Astrocyte (in vitro differentiated cells and primary cell): ENCODE measurements at regions not wholly inside any gene's neighbourhood (a gene's known extent, or its start where the extent isn't known, plus 50 kb on each side); places are given as distances from the start of the nearest gene placed in this dataset.

ENCODE experiments used
- DNase-seq: peaks from one replicate; pipeline ENCODE4 v3.0.0-alpha.2; 2010; ENCODE audit warnings: low read depth
- FAIRE-seq: peaks from 2 replicates; lab custom pipeline; 2011; peaks lifted over from hg19 to GRCh38; lab: Jason Lieb, UNC
- H2AFZ ChIP-seq: 2 replicates; pipeline ENCODE4 v1.6.0; 2012; ENCODE audit warnings: low read depth, low read length, inconsistent platforms
- H3K27ac ChIP-seq: 2 replicates; pipeline ENCODE4 v1.5.1; 2011; ENCODE audit warnings: low read depth, low read length, inconsistent platforms
- H3K27me3 ChIP-seq: 2 replicates; pipeline ENCODE4 v1.6.0; 2011; ENCODE audit warnings: low read length, inconsistent platforms; ENCODE audit not compliant: insufficient read depth
- H3K36me3 ChIP-seq: 2 replicates; pipeline ENCODE4 v1.5.1; 2011; ENCODE audit warnings: low read length, inconsistent platforms; ENCODE audit not compliant: insufficient read depth
- H3K4me1 ChIP-seq: 2 replicates; pipeline ENCODE4 v1.5.1; 2011; ENCODE audit warnings: low read length, inconsistent platforms; ENCODE audit not compliant: insufficient read depth
- H3K4me2 ChIP-seq: 2 replicates; pipeline ENCODE4 v1.6.0; 2012; ENCODE audit warnings: low read length, inconsistent platforms
- H3K4me3 ChIP-seq: 2 replicates; pipeline ENCODE4 v1.5.1; 2011; ENCODE audit warnings: low read depth, mild to moderate bottlenecking, low read length, inconsistent platforms; ENCODE audit not compliant: insufficient read depth
- H3K79me2 ChIP-seq: 2 replicates; pipeline ENCODE4 v1.6.0; 2012; ENCODE audit warnings: mild to moderate bottlenecking, low read length, inconsistent platforms; ENCODE audit not compliant: insufficient read depth
- H3K9ac ChIP-seq: 2 replicates; pipeline ENCODE4 v1.6.0; 2012; ENCODE audit warnings: mild to moderate bottlenecking, low read length, inconsistent platforms
- H3K9me3 ChIP-seq: 2 replicates; pipeline ENCODE4 v1.5.1; 2012; ENCODE audit warnings: low read depth, mild to moderate bottlenecking, low read length, inconsistent platforms; ENCODE audit not compliant: insufficient read depth
- H4K20me1 ChIP-seq: 2 replicates; pipeline ENCODE4 v1.6.0; 2012; ENCODE audit warnings: low read length, inconsistent platforms; ENCODE audit not compliant: insufficient read depth
- H3K27ac Mint-ChIP-seq: one replicate; pipeline ENCODE4 v1.8.0; 2021; ENCODE audit warnings: mild to moderate bottlenecking, mixed read lengths; ENCODE audit not compliant: unreplicated experiment
- H3K27me3 Mint-ChIP-seq: one replicate; pipeline ENCODE4 v1.8.0; 2021; ENCODE audit warnings: low read depth, mixed read lengths; ENCODE audit not compliant: unreplicated experiment
- H3K36me3 Mint-ChIP-seq: one replicate; pipeline ENCODE4 v1.8.0; 2021; ENCODE audit warnings: low read depth, mixed read lengths; ENCODE audit not compliant: unreplicated experiment
- H3K4me1 Mint-ChIP-seq: one replicate; pipeline ENCODE4 v1.8.0; 2021; ENCODE audit warnings: low read depth, mixed read lengths; ENCODE audit not compliant: unreplicated experiment
- H3K4me3 Mint-ChIP-seq: one replicate; pipeline ENCODE4 v1.8.0; 2021; ENCODE audit warnings: mild to moderate bottlenecking, moderate library complexity, mixed read lengths; ENCODE audit not compliant: unreplicated experiment
- H3K9me3 Mint-ChIP-seq: one replicate; pipeline ENCODE4 v1.8.0; 2021; ENCODE audit warnings: mild to moderate bottlenecking, mixed read lengths; ENCODE audit not compliant: unreplicated experiment
- CTCF ChIP-seq: IDR thresholded peaks from 2 replicates; pipeline ENCODE4 v1.5.1; 2011; ENCODE audit warnings: low read depth, mild to moderate bottlenecking, inconsistent platforms, low read length, moderate library complexity; ENCODE audit not compliant: insufficient read depth
- EZH2 ChIP-seq: IDR thresholded peaks from 2 replicates; pipeline ENCODE4 v1.6.1; 2012; ENCODE audit warnings: mild to moderate bottlenecking, low read length, inconsistent platforms; ENCODE audit not compliant: insufficient read depth

GRCh38 chr22:48198489-48199459, 1436.3 kb downstream of the TBC1D22A start:
- no peak overlapping the region for H3K27ac ChIP-seq
- no peak for TF ChIP-seq CTCF
- no peak for TF ChIP-seq EZH2
- H3K36me3 ChIP-seq, result no peaks in the 10 kb centered on the region
- FAIRE-seq (no peak), DNase-seq (no peak)
- peaks cover 16% of the 10 kb centered on the region for H3K27me3 Mint-ChIP-seq
- H3K27ac Mint-ChIP-seq, result no peak overlapping the region
- H3K79me2 ChIP-seq, result no peaks in the 10 kb centered on the region
- H3K36me3 Mint-ChIP-seq, result no peaks in the 10 kb centered on the region
- no peak overlapping the region for H3K9ac ChIP-seq
- no peak overlapping the region for H3K4me3 ChIP-seq
- H3K4me1 Mint-ChIP-seq, result peaks cover 4% of the 10 kb centered on the region
- H3K9me3 Mint-ChIP-seq, result no peaks in the 10 kb centered on the region
- H3K4me3 Mint-ChIP-seq, result no peak overlapping the region
- H4K20me1 ChIP-seq, result no peaks in the 10 kb centered on the region
- H3K27me3 ChIP-seq, result no peaks in the 10 kb centered on the region
- H3K4me1 ChIP-seq, result no peaks in the 10 kb centered on the region
- H3K4me2 ChIP-seq, result no peak overlapping the region
- no peaks in the 10 kb centered on the region for H3K9me3 ChIP-seq
- no peak overlapping the region for H2AFZ ChIP-seq

GRCh38 chr22:48197189-48197690, 1434.8 kb downstream of the TBC1D22A start:
- no peak overlapping the region for H3K27ac ChIP-seq
- no peak overlapping the region for H3K9ac ChIP-seq
- no peak overlapping the region for H3K27ac Mint-ChIP-seq
- peaks cover 13% of the 10 kb centered on the region for H3K27me3 Mint-ChIP-seq
- H3K4me2 ChIP-seq, result no peak overlapping the region
- FAIRE-seq (no peak), DNase-seq (no peak)
- H3K4me3 Mint-ChIP-seq, result no peak overlapping the region
- no peaks in the 10 kb centered on the region for H3K36me3 Mint-ChIP-seq
- H3K4me3 ChIP-seq, result no peak overlapping the region
- no peaks in the 10 kb centered on the region for H3K79me2 ChIP-seq
- no peak overlapping the region for H2AFZ ChIP-seq
- no peaks in the 10 kb centered on the region for H3K27me3 ChIP-seq
- no peaks in the 10 kb centered on the region for H3K9me3 ChIP-seq
- no peak for TF ChIP-seq CTCF
- no peak for TF ChIP-seq EZH2
- no peaks in the 10 kb centered on the region for H3K9me3 Mint-ChIP-seq
- peaks cover 17% of the 10 kb centered on the region for H3K4me1 Mint-ChIP-seq
- H4K20me1 ChIP-seq, result no peaks in the 10 kb centered on the region
- no peaks in the 10 kb centered on the region for H3K36me3 ChIP-seq
- H3K4me1 ChIP-seq, result no peaks in the 10 kb centered on the region

DNA sequence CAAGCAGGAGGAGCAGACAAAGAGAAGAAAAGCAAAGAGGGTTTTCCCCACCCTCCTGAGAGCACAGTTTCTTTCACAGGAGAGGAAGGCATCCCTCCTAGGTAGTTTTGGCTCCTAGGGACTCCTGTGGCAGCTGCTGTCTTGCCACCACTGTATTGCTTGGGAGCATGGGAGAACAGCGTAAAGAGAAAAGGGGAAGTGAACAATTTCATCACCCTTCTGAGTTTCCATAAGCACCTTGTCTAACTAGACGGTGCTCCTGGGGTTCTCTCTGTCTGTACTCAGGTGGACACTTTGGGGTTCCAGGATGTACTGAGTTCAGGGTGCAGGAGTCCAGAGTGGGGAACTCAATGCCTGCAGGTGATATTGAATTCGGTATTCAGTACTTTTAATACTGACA, 1430.5 kb downstream of the TBC1D22A start:
- FAIRE-seq (no peak), DNase-seq (no peak)

More for the DNA sequence above, 1430.5 kb downstream of the TBC1D22A start:
- Mint-ChIP-seq H3K27ac (peak overlapping the region; percentile 18), H3K9me3 (peaks cover 4% of the 10 kb centered on the region), H3K4me3 (no peak overlapping the region), H3K36me3 (no peaks in the 10 kb centered on the region), H3K27me3 (peaks cover 3% of the 10 kb centered on the region), H3K4me1 (peaks cover 23% of the 10 kb centered on the region)
- no peaks in the 10 kb centered on the region for H3K79me2 ChIP-seq
- no peak overlapping the region for H2AFZ ChIP-seq
- H3K9ac ChIP-seq, result no peak overlapping the region
- no peaks in the 10 kb centered on the region for H3K4me1 ChIP-seq
- H3K4me3 ChIP-seq, result no peak overlapping the region
- no peak overlapping the region for H3K27ac ChIP-seq
- no peak overlapping the region for H3K4me2 ChIP-seq
- H4K20me1 ChIP-seq, result no peaks in the 10 kb centered on the region
- no peaks in the 10 kb centered on the region for H3K36me3 ChIP-seq
- H3K9me3 ChIP-seq, result no peaks in the 10 kb centered on the region
- TF ChIP-seq EZH2 (no peak), CTCF (no peak)
- H3K27me3 ChIP-seq, result no peaks in the 10 kb centered on the region
